ENCODE measurements at regions not wholly inside any gene's neighbourhood (a gene's known extent, or its start where the extent isn't known, plus 50 kb on each side); places are given as distances from the start of the nearest gene placed in this dataset.
"Not testable (repeated sequence)": the region's sequence is repeated elsewhere in the genome, so short reads cannot be mapped to it uniquely, and the experiment has no call there.

GRCh38 chr6:132109752-132110151 lies 158.6 kb upstream of the CCN2 start:
- H3K27me3 Mint-ChIP-seq, ATAC-seq, H3K27ac Mint-ChIP-seq, H3K36me3 Mint-ChIP-seq, H3K4me3 Mint-ChIP-seq, H3K4me1 Mint-ChIP-seq: not testable (repeated sequence)
- peaks cover 12% of the 10 kb centered on the region for H3K9me3 Mint-ChIP-seq

- Mint-ChIP-seq H3K27me3 (no peaks in the 10 kb centered on the region), H3K36me3 (no peaks in the 10 kb centered on the region), H3K4me3 (no peak overlapping the region), H3K27ac (no peak overlapping the region), H3K4me1 (no peaks in the 10 kb centered on the region), H3K9me3 (peaks cover 16% of the 10 kb centered on the region)
- no peak for ATAC-seq
Measured at GRCh38 chr6:132107896-132108295, 156.7 kb upstream of the CCN2 start.

GRCh38 chr6:132101535-132101934 lies 150.4 kb upstream of the CCN2 start:
- no peaks in the 10 kb centered on the region for H3K36me3 Mint-ChIP-seq
- no peak for ATAC-seq
- no peaks in the 10 kb centered on the region for H3K4me1 Mint-ChIP-seq
- no peak overlapping the region for H3K27ac Mint-ChIP-seq
- H3K4me3 Mint-ChIP-seq, result no peak overlapping the region
- peaks cover 4% of the 10 kb centered on the region for H3K9me3 Mint-ChIP-seq
- no peaks in the 10 kb centered on the region for H3K27me3 Mint-ChIP-seq

GRCh38 chr6:132100388-132100990 lies 149.3 kb upstream of the CCN2 start:
- Mint-ChIP-seq H3K9me3 (peaks cover 4% of the 10 kb centered on the region), H3K27ac (no peak overlapping the region), H3K27me3 (no peaks in the 10 kb centered on the region), H3K4me3 (no peak overlapping the region), H3K36me3 (no peaks in the 10 kb centered on the region), H3K4me1 (no peaks in the 10 kb centered on the region)
- ATAC-seq, result no peak

GRCh38 chr6:132096996-132097395 lies 145.8 kb upstream of the CCN2 start:
- H3K27ac Mint-ChIP-seq, result no peak overlapping the region
- H3K4me3 Mint-ChIP-seq, result no peak overlapping the region
- no peaks in the 10 kb centered on the region for H3K4me1 Mint-ChIP-seq
- no peak for ATAC-seq
- no peaks in the 10 kb centered on the region for H3K36me3 Mint-ChIP-seq
- no peaks in the 10 kb centered on the region for H3K9me3 Mint-ChIP-seq
- H3K27me3 Mint-ChIP-seq, result no peaks in the 10 kb centered on the region

- no peaks in the 10 kb centered on the region for H3K27me3 Mint-ChIP-seq
- H3K4me1 Mint-ChIP-seq, result no peaks in the 10 kb centered on the region
- H3K9me3 Mint-ChIP-seq, result no peaks in the 10 kb centered on the region
- H3K27ac Mint-ChIP-seq, result no peak overlapping the region
- no peak for ATAC-seq
- H3K4me3 Mint-ChIP-seq, result no peak overlapping the region
- H3K36me3 Mint-ChIP-seq, result no peaks in the 10 kb centered on the region
Measured at GRCh38 chr6:132096245-132096644, 145.1 kb upstream of the CCN2 start.

- Mint-ChIP-seq H3K27ac (no peak overlapping the region), H3K36me3 (no peaks in the 10 kb centered on the region), H3K4me3 (no peak overlapping the region), H3K9me3 (peaks cover 2% of the 10 kb centered on the region), H3K4me1 (no peaks in the 10 kb centered on the region), H3K27me3 (no peaks in the 10 kb centered on the region)
- ATAC-seq, result no peak
Measured at GRCh38 chr6:132089173-132089572, 138.0 kb upstream of the CCN2 start.

GRCh38 chr6:132088150-132088549 lies 137.0 kb upstream of the CCN2 start:
- Mint-ChIP-seq H3K36me3 (no peaks in the 10 kb centered on the region), H3K4me3 (no peak overlapping the region), H3K27ac (no peak overlapping the region), H3K4me1 (no peaks in the 10 kb centered on the region), H3K9me3 (peaks cover 2% of the 10 kb centered on the region), H3K27me3 (no peaks in the 10 kb centered on the region)
- ATAC-seq, result no peak

- H3K27ac Mint-ChIP-seq, result no peak overlapping the region
- H3K4me3 Mint-ChIP-seq, result no peak overlapping the region
- ATAC-seq, result no peak
- no peaks in the 10 kb centered on the region for H3K4me1 Mint-ChIP-seq
- H3K9me3 Mint-ChIP-seq, result peaks cover 2% of the 10 kb centered on the region
- H3K27me3 Mint-ChIP-seq, result no peaks in the 10 kb centered on the region
- H3K36me3 Mint-ChIP-seq, result no peaks in the 10 kb centered on the region
Measured at GRCh38 chr6:132087391-132087790, 136.2 kb upstream of the CCN2 start.

- no peak for ATAC-seq
- no peaks in the 10 kb centered on the region for H3K36me3 Mint-ChIP-seq
- peaks cover 2% of the 10 kb centered on the region for H3K9me3 Mint-ChIP-seq
- H3K4me1 Mint-ChIP-seq, result no peaks in the 10 kb centered on the region
- no peak overlapping the region for H3K4me3 Mint-ChIP-seq
- H3K27me3 Mint-ChIP-seq, result no peaks in the 10 kb centered on the region
- no peak overlapping the region for H3K27ac Mint-ChIP-seq
Measured at GRCh38 chr6:132085731-132086130, 134.6 kb upstream of the CCN2 start.

- H3K9me3 Mint-ChIP-seq, result peaks cover 5% of the 10 kb centered on the region
- no peak overlapping the region for H3K4me3 Mint-ChIP-seq
- no peaks in the 10 kb centered on the region for H3K36me3 Mint-ChIP-seq
- H3K4me1 Mint-ChIP-seq, result no peaks in the 10 kb centered on the region
- ATAC-seq, result no peak
- no peak overlapping the region for H3K27ac Mint-ChIP-seq
- H3K27me3 Mint-ChIP-seq, result no peaks in the 10 kb centered on the region
Measured at GRCh38 chr6:132084811-132085509, 133.8 kb upstream of the CCN2 start.

- no peak overlapping the region for H3K27ac Mint-ChIP-seq
- ATAC-seq, result no peak
- no peak overlapping the region for H3K4me3 Mint-ChIP-seq
- peaks cover 3% of the 10 kb centered on the region for H3K9me3 Mint-ChIP-seq
- H3K36me3 Mint-ChIP-seq, result no peaks in the 10 kb centered on the region
- no peaks in the 10 kb centered on the region for H3K27me3 Mint-ChIP-seq
- no peaks in the 10 kb centered on the region for H3K4me1 Mint-ChIP-seq
Measured at GRCh38 chr6:132082421-132082820, 131.2 kb upstream of the CCN2 start.

GRCh38 chr6:132081338-132081737 lies 130.2 kb upstream of the CCN2 start:
- Mint-ChIP-seq H3K27me3 (no peaks in the 10 kb centered on the region), H3K36me3 (no peaks in the 10 kb centered on the region), H3K4me1 (no peaks in the 10 kb centered on the region)

GRCh38 chr6:132079286-132079685 lies 128.1 kb upstream of the CCN2 start:
- no peaks in the 10 kb centered on the region for H3K4me1 Mint-ChIP-seq
- H3K9me3 Mint-ChIP-seq, result peaks cover 3% of the 10 kb centered on the region
- H3K27ac Mint-ChIP-seq, result no peak overlapping the region
- ATAC-seq, result no peak
- H3K36me3 Mint-ChIP-seq, result no peaks in the 10 kb centered on the region
- H3K27me3 Mint-ChIP-seq, result no peaks in the 10 kb centered on the region
- H3K4me3 Mint-ChIP-seq, result no peak overlapping the region

More at GRCh38 chr6:132081338-132081737, 130.2 kb upstream of the CCN2 start:
- no peak for ATAC-seq
- no peak overlapping the region for H3K4me3 Mint-ChIP-seq
- peaks cover 3% of the 10 kb centered on the region for H3K9me3 Mint-ChIP-seq
- H3K27ac Mint-ChIP-seq, result no peak overlapping the region

GRCh38 chr6:132076452-132076851 lies 125.3 kb upstream of the CCN2 start:
- Mint-ChIP-seq H3K4me1 (no peaks in the 10 kb centered on the region), H3K27ac (no peak overlapping the region), H3K36me3 (no peaks in the 10 kb centered on the region), H3K4me3 (no peak overlapping the region), H3K27me3 (no peaks in the 10 kb centered on the region), H3K9me3 (peaks cover 3% of the 10 kb centered on the region)
- ATAC-seq, result no peak

GRCh38 chr6:132072831-132073230 lies 121.7 kb upstream of the CCN2 start:
- Mint-ChIP-seq H3K4me1 (no peaks in the 10 kb centered on the region), H3K27me3 (no peaks in the 10 kb centered on the region), H3K27ac (no peak overlapping the region), H3K36me3 (no peaks in the 10 kb centered on the region), H3K4me3 (no peak overlapping the region), H3K9me3 (no peaks in the 10 kb centered on the region)
- no peak for ATAC-seq
